ENCODE measurements at regions not wholly inside any gene's neighbourhood (a gene's known extent, or its start where the extent isn't known, plus 50 kb on each side); places are given as distances from the start of the nearest gene placed in this dataset.

DNA sequence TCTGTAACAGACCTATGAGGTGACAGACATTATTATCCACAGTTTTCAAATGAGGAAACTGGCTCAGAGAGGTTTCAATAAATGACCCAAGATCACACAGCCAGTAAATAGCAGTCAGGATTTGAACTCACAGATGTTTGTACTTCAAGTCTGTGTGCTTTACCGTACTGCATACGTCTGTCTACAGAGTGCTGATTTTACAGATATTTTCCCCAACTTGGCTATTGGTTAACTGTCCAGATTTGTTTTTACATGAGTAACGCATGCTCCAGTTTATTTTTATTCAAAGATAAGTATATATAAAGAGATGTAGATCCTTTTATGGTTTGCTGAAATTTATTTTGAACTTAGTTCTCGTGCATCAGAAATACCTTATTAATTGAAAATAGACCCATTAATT is 65.7 kb upstream of the SLC38A2 start:
- Histone ChIP-seq H3K36me3 (ENCODE audit: control insufficient read depth, insufficient read depth, low read length) (no peaks in the 10 kb centered on the region), H3K9ac (ENCODE audit: low read length) (no peak overlapping the region), H3K27ac (ENCODE audit: low read depth, low read length) (no peak overlapping the region), H3K27me3 (ENCODE audit: control insufficient read depth, insufficient read depth, low read length) (no peaks in the 10 kb centered on the region), H3K9me3 (ENCODE audit: control insufficient read depth, insufficient read depth, low read depth, low read length) (no peaks in the 10 kb centered on the region), H3K4me1 (ENCODE audit: control insufficient read depth, insufficient read depth, low read length) (0 out of 2 replicates have a peak, but pooled peaks cover 6% of the 10 kb centered on the region), H3K4me3 (ENCODE audit: low read depth, low read length) (no peak overlapping the region)

DNA sequence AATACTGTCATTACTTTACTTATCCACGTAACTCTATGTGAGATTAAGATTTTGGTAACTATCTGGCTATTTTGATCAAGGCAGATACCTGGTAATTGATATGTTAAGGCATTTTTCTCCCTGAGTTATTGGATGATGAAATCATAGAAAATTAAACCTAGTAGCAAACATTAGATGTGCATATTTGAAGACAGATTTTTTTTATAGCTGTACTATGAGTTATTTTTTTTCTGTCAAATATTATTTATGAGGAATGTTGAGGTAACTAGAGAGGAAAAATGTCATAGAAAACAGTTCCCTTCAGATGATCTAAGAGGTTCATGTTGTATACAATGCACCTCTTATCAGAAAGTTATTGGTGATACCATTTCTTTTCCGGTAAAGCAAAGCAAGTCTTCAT is 64.9 kb upstream of the SLC38A2 start:
- Histone ChIP-seq H3K27me3 (ENCODE audit: control insufficient read depth, insufficient read depth, low read length) (no peaks in the 10 kb centered on the region), H3K36me3 (ENCODE audit: control insufficient read depth, insufficient read depth, low read length) (no peaks in the 10 kb centered on the region), H3K27ac (ENCODE audit: low read depth, low read length) (no peak overlapping the region), H3K4me3 (ENCODE audit: low read depth, low read length) (no peak overlapping the region), H3K4me1 (ENCODE audit: control insufficient read depth, insufficient read depth, low read length) (0 out of 2 replicates have a peak, but pooled peaks cover 3% of the 10 kb centered on the region), H3K9me3 (ENCODE audit: control insufficient read depth, insufficient read depth, low read depth, low read length) (no peaks in the 10 kb centered on the region), H3K9ac (ENCODE audit: low read length) (no peak overlapping the region)

DNA sequence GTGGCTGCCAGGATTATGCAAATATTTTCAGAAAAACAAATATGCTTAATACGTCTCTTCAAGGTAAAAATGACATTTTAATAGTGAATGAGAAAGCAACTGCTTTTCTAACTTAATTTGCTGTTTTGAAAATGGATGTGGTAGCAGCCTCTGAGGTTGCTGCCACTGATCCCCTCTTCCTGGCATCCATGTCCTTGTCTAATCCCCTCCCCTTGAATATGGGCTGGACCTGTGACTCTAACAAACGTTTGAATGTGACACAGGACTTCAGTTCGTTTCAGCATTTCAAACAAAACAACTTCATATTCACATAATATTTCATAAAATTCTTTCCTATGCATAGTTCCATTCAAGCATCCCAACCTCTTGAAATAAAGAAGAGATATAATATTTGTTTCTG is 64.2 kb upstream of the SLC38A2 start:
- no peak overlapping the region for H3K9ac ChIP-seq (ENCODE audit: low read length)
- no peaks in the 10 kb centered on the region for H3K27me3 ChIP-seq (ENCODE audit: control insufficient read depth, insufficient read depth, low read length)
- no peak overlapping the region for H3K4me3 ChIP-seq (ENCODE audit: low read depth, low read length)
- peaks cover 5% of the 10 kb centered on the region; the same call in 1 of the 2 replicates for H3K4me1 ChIP-seq (ENCODE audit: control insufficient read depth, insufficient read depth, low read length)
- no peak overlapping the region for H3K27ac ChIP-seq (ENCODE audit: low read depth, low read length)
- H3K36me3 ChIP-seq (ENCODE audit: control insufficient read depth, insufficient read depth, low read length): no peaks in the 10 kb centered on the region
- H3K9me3 ChIP-seq (ENCODE audit: control insufficient read depth, insufficient read depth, low read depth, low read length): no peaks in the 10 kb centered on the region

DNA sequence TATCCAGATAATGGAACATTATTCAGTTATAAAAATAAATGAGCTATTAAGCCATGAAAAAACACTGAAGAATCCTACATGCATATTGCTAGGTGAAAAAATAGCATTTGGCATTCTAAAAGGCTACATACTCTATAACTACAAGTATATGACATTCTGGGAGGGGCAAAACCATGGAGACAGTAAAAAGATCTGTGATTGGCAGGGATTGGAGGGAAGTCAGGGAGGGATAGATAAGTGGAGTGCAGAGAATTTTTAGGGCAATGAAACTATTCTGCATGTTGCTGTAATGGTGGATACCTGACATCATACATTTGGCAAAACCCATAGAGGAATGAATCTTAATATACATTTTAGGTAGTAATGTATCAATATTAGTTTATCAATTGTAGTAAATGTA is 63.1 kb upstream of the SLC38A2 start:
- H3K27ac ChIP-seq (ENCODE audit: low read depth, low read length): no peak overlapping the region
- H3K9me3 ChIP-seq (ENCODE audit: control insufficient read depth, insufficient read depth, low read depth, low read length): no peaks in the 10 kb centered on the region
- peaks cover 10% of the 10 kb centered on the region; the same call in 1 of the 2 replicates for H3K4me1 ChIP-seq (ENCODE audit: control insufficient read depth, insufficient read depth, low read length)
- H3K27me3 ChIP-seq (ENCODE audit: control insufficient read depth, insufficient read depth, low read length): no peaks in the 10 kb centered on the region
- H3K36me3 ChIP-seq (ENCODE audit: control insufficient read depth, insufficient read depth, low read length): no peaks in the 10 kb centered on the region
- no peak overlapping the region for H3K9ac ChIP-seq (ENCODE audit: low read length)
- no peak overlapping the region for H3K4me3 ChIP-seq (ENCODE audit: low read depth, low read length)

DNA sequence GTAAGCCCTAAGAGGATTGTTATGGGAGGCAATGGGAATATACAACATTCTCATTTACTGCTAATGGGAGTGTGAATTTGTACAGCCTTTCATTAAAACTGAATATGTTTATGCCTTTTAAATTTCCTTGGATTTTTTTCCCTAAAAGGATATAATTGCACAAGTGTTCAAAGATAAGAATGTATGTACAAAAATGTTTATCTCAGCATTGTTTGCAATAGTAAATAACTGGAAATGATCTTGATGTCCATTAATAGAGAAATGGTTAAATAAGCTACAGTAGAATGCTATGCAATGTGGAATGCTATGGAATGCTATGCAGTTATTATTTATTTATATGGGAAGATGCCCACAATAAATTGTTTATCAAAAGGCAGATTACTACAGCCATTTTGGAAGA is 62.5 kb upstream of the SLC38A2 start:
- no peaks in the 10 kb centered on the region for H3K27me3 ChIP-seq (ENCODE audit: control insufficient read depth, insufficient read depth, low read length)
- peaks cover 16% of the 10 kb centered on the region; the same call in 1 of the 2 replicates for H3K4me1 ChIP-seq (ENCODE audit: control insufficient read depth, insufficient read depth, low read length)
- H3K9me3 ChIP-seq (ENCODE audit: control insufficient read depth, insufficient read depth, low read depth, low read length): no peaks in the 10 kb centered on the region
- H3K36me3 ChIP-seq (ENCODE audit: control insufficient read depth, insufficient read depth, low read length): no peaks in the 10 kb centered on the region
- no peak overlapping the region for H3K9ac ChIP-seq (ENCODE audit: low read length)
- no peak overlapping the region for H3K27ac ChIP-seq (ENCODE audit: low read depth, low read length)
- H3K4me3 ChIP-seq (ENCODE audit: low read depth, low read length): no peak overlapping the region

DNA sequence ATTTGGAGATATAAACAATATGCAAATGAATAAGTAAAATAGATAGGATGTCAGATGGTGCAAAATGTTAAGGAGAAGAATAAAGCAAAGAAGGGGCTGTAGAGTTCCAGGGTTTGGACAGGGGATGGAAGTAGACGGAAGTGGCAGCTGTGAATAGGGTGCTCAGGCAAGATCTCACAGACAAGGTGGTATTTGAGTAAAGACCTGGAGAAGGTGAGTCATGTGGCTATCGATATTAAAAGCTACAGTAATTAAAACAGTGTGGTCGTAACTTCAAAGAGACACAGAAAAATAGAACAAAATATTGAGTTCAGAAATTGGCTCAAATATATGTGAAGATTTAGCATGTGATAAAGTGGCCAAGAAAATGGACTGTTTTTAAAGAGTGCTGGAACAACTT is 61.3 kb upstream of the SLC38A2 start:
- Histone ChIP-seq H3K27me3 (ENCODE audit: control insufficient read depth, insufficient read depth, low read length) (no peaks in the 10 kb centered on the region), H3K4me3 (ENCODE audit: low read depth, low read length) (no peak overlapping the region), H3K9ac (ENCODE audit: low read length) (no peak overlapping the region), H3K4me1 (ENCODE audit: control insufficient read depth, insufficient read depth, low read length) (peaks cover 16% of the 10 kb centered on the region; the same call in 1 of the 2 replicates), H3K9me3 (ENCODE audit: control insufficient read depth, insufficient read depth, low read depth, low read length) (no peaks in the 10 kb centered on the region), H3K36me3 (ENCODE audit: control insufficient read depth, insufficient read depth, low read length) (no peaks in the 10 kb centered on the region), H3K27ac (ENCODE audit: low read depth, low read length) (no peak overlapping the region)

DNA sequence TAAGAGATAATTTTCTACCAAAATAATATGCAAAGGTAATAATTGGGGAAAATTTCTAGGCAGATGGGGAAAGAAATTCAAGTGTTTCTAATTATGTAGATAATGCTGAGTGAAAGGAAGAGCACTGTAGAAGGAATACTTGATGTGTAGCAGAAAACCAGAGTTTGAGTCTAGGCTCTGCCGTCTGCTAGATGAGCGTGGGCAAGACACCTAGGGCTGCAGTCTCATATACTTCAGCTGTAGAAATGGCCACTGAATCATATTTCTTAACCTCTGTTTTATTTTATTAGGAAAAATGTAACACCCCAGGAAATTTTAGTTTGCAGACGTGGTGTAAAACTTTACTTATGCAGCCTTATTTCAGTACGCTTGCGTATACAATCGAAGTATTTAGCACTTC is 59.8 kb upstream of the SLC38A2 start:
- H3K9me3 ChIP-seq (ENCODE audit: control insufficient read depth, insufficient read depth, low read depth, low read length): peaks cover 6% of the 10 kb centered on the region
- H3K4me3 ChIP-seq (ENCODE audit: low read depth, low read length): no peak overlapping the region
- H3K27me3 ChIP-seq (ENCODE audit: control insufficient read depth, insufficient read depth, low read length): no peaks in the 10 kb centered on the region
- no peaks in the 10 kb centered on the region for H3K36me3 ChIP-seq (ENCODE audit: control insufficient read depth, insufficient read depth, low read length)
- no peak overlapping the region for H3K9ac ChIP-seq (ENCODE audit: low read length)
- H3K4me1 ChIP-seq (ENCODE audit: control insufficient read depth, insufficient read depth, low read length): peaks cover 16% of the 10 kb centered on the region; the same call in 1 of the 2 replicates
- no peak overlapping the region for H3K27ac ChIP-seq (ENCODE audit: low read depth, low read length)

DNA sequence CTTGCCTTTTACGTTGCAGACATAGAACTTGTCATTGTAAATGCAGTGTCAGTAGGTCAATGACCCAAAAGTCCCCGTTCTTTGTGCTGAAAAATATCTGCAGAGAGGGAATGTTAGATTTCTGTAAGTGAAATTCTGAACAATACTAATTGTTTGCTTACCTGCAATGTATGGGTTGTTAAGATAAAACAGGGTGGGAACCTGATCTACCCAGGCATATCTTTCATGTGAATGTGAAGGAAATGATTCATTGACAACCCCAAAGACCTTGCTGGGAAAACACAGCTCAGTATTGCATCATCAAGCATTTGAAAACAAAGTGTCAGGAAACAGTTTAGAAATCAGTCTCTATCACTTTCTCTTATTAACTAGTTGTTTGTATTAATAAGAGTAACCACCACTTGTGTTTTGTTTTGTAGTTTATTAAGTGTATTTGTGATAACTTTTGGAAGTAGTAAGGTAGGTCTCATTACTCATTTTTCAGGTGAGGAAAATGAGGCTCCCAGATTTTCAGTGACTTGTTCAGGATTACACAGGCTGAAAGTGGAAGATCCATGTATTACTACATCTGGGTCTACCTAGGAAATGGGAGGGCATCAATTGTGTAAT is 57.9 kb upstream of the SLC38A2 start:
- Histone ChIP-seq H3K4me3 (ENCODE audit: low read depth, low read length) (no peak overlapping the region), H3K27ac (ENCODE audit: low read depth, low read length) (peak overlapping the region; percentile 73), H3K9me3 (ENCODE audit: control insufficient read depth, insufficient read depth, low read depth, low read length) (peaks cover 20% of the 10 kb centered on the region), H3K4me1 (ENCODE audit: control insufficient read depth, insufficient read depth, low read length) (peaks cover 16% of the 10 kb centered on the region; the same call in 1 of the 2 replicates), H3K27me3 (ENCODE audit: control insufficient read depth, insufficient read depth, low read length) (no peaks in the 10 kb centered on the region), H3K9ac (ENCODE audit: low read length) (no peak overlapping the region), H3K36me3 (ENCODE audit: control insufficient read depth, insufficient read depth, low read length) (0 out of 2 replicates have a peak, but pooled peaks cover 3% of the 10 kb centered on the region)

Data from HUES6 (cell line).